ENCODE measurements at regions not wholly inside any gene's neighbourhood (a gene's known extent, or its start where the extent isn't known, plus 50 kb on each side); places are given as distances from the start of the nearest gene placed in this dataset.

GRCh38 chr20:51955756-51956155, 153.4 kb upstream of the SALL4 start:
- Histone ChIP-seq H3K79me2 (ENCODE audit: control insufficient read depth, low read length) (no peaks in the 10 kb centered on the region), H3K9me2 (replicated peaks; ENCODE audit: control insufficient read depth, low read length) (no peaks in the 10 kb centered on the region), H3K4me1 (ENCODE audit: control insufficient read depth, low read length) (peaks cover 9% of the 10 kb centered on the region), H3K36me3 (ENCODE audit: control insufficient read depth, low read length) (no peaks in the 10 kb centered on the region), H3K4me3 (ENCODE audit: low read length) (no peak overlapping the region), H3F3A (ENCODE audit: control insufficient read depth, insufficient read depth) (0 out of 2 replicates have a peak, but pooled peaks cover 4% of the 10 kb centered on the region), H3K27ac (ENCODE audit: low read depth, low read length) (no peak overlapping the region), H3K9me3 (ENCODE audit: control insufficient read depth, insufficient read depth, low read length) (no peaks in the 10 kb centered on the region; the same call in 1 of the 2 replicates), H3K4me2 (ENCODE audit: low read length) (no peak overlapping the region), H3K27me3 (ENCODE audit: control insufficient read depth, low read length) (no peaks in the 10 kb centered on the region), H4K20me1 (ENCODE audit: control insufficient read depth, insufficient read depth, low read depth, low read length) (no peaks in the 10 kb centered on the region)
- TF ChIP-seq EZH2phosphoT487 (IDR thresholded peaks at IDR 0.05; ENCODE audit: borderline replicate concordance, low read length) (no peak), CTCF (IDR thresholded peaks at IDR 0.05; ENCODE audit: low read depth, low read length, poor library complexity, severe bottlenecking) (no peak)

GRCh38 chr20:51953731-51954340, 151.5 kb upstream of the SALL4 start:
- Histone ChIP-seq H3K36me3 (ENCODE audit: control insufficient read depth, low read length) (no peaks in the 10 kb centered on the region), H3K4me2 (ENCODE audit: low read length) (peak overlapping the region; percentile 52), H3K27me3 (ENCODE audit: control insufficient read depth, low read length) (no peaks in the 10 kb centered on the region), H3K9me3 (ENCODE audit: control insufficient read depth, insufficient read depth, low read length) (no peaks in the 10 kb centered on the region; the same call in 1 of the 2 replicates), H3K4me3 (ENCODE audit: low read length) (peak overlapping the region; percentile 35), H3K27ac (ENCODE audit: low read depth, low read length) (peak overlapping the region; percentile 62), H4K20me1 (ENCODE audit: control insufficient read depth, insufficient read depth, low read depth, low read length) (no peaks in the 10 kb centered on the region), H3K9me2 (replicated peaks; ENCODE audit: control insufficient read depth, low read length) (no peaks in the 10 kb centered on the region), H3K4me1 (ENCODE audit: control insufficient read depth, low read length) (peaks cover 9% of the 10 kb centered on the region), H3F3A (ENCODE audit: control insufficient read depth, insufficient read depth) (0 out of 2 replicates have a peak, but pooled peaks cover 4% of the 10 kb centered on the region), H3K79me2 (ENCODE audit: control insufficient read depth, low read length) (no peaks in the 10 kb centered on the region)
- TF ChIP-seq EZH2phosphoT487 (IDR thresholded peaks at IDR 0.05; ENCODE audit: borderline replicate concordance, low read length) (no peak), CTCF (IDR thresholded peaks at IDR 0.05; ENCODE audit: low read depth, low read length, poor library complexity, severe bottlenecking) (no peak)

GRCh38 chr20:51950926-51951325, 148.6 kb upstream of the SALL4 start:
- TF ChIP-seq EZH2phosphoT487 (IDR thresholded peaks at IDR 0.05; ENCODE audit: borderline replicate concordance, low read length) (no peak), CTCF (IDR thresholded peaks at IDR 0.05; ENCODE audit: low read depth, low read length, poor library complexity, severe bottlenecking) (no peak)
- 0 out of 2 replicates have a peak, but pooled peaks cover 4% of the 10 kb centered on the region for H3F3A ChIP-seq (ENCODE audit: control insufficient read depth, insufficient read depth)
- H4K20me1 ChIP-seq (ENCODE audit: control insufficient read depth, insufficient read depth, low read depth, low read length) = no peaks in the 10 kb centered on the region
- H3K4me3 ChIP-seq (ENCODE audit: low read length) = no peak overlapping the region
- no peak overlapping the region for H3K27ac ChIP-seq (ENCODE audit: low read depth, low read length)
- H3K4me1 ChIP-seq (ENCODE audit: control insufficient read depth, low read length) = peaks cover 9% of the 10 kb centered on the region
- H3K9me3 ChIP-seq (ENCODE audit: control insufficient read depth, insufficient read depth, low read length) = no peaks in the 10 kb centered on the region; the same call in 1 of the 2 replicates
- H3K27me3 ChIP-seq (ENCODE audit: control insufficient read depth, low read length) = no peaks in the 10 kb centered on the region
- H3K9me2 ChIP-seq (replicated peaks; ENCODE audit: control insufficient read depth, low read length) = no peaks in the 10 kb centered on the region
- no peaks in the 10 kb centered on the region for H3K79me2 ChIP-seq (ENCODE audit: control insufficient read depth, low read length)
- no peaks in the 10 kb centered on the region for H3K36me3 ChIP-seq (ENCODE audit: control insufficient read depth, low read length)
- H3K4me2 ChIP-seq (ENCODE audit: low read length) = no peak overlapping the region
